ENCODE measurements at regions not wholly inside any gene's neighbourhood (a gene's known extent, or its start where the extent isn't known, plus 50 kb on each side); places are given as distances from the start of the nearest gene placed in this dataset.

GRCh38 chrX:2578864-2579263, 78.1 kb upstream of the DHRSX start:
- H3K9me3 ChIP-seq (ENCODE audit: control insufficient read depth, insufficient read depth, low read length), result no peaks in the 10 kb centered on the region
- no peak overlapping the region for H2BK15ac ChIP-seq (ENCODE audit: low read depth, low read length)
- in situ Hi-C loops (cut with MboI; ENCODE audit: low sequenced_read_pairs), result no loop called here
- intact Hi-C loops (cut with micrococcal nuclease), result no loop called here
- no peak overlapping the region for H2AFZ ChIP-seq (replicated peaks; ENCODE audit: low read length, poor library complexity)
- H2BK5ac ChIP-seq (ENCODE audit: low read depth, low read length, poor library complexity, severe bottlenecking), result no peak overlapping the region
- TF ChIP-seq SMC3 (IDR thresholded peaks at IDR 0.05; ENCODE audit: low read depth, low read length) (no peak), BHLHE40 (IDR thresholded peaks at IDR 0.05; ENCODE audit: low read depth, low read length) (no peak), POLR2A (IDR thresholded peaks at IDR 0.05; ENCODE audit: low read depth, low read length) (no peak), ELK1 (IDR thresholded peaks at IDR 0.05; ENCODE audit: borderline replicate concordance, low read depth, low read length) (no peak), RCOR1 (IDR thresholded peaks at IDR 0.05; ENCODE audit: insufficient replicate concordance, low read length) (no peak), CHD1 (IDR thresholded peaks at IDR 0.05; ENCODE audit: low read depth, low read length) (no peak), CEBPB (IDR thresholded peaks at IDR 0.05; ENCODE audit: low read depth, low read length) (no peak), USF2 (IDR thresholded peaks at IDR 0.05; ENCODE audit: low read depth, low read length) (no peak), RFX5 (IDR thresholded peaks at IDR 0.05; ENCODE audit: low read depth, low read length) (no peak), CTCF (conservative IDR thresholded peaks at IDR 0.05; ENCODE audit: low read depth, low read length) (no peak), NFE2L2 (IDR thresholded peaks at IDR 0.05; ENCODE audit: low read depth, low read length) (no peak), MXI1 (IDR thresholded peaks at IDR 0.05; ENCODE audit: borderline replicate concordance, low read depth, low read length) (no peak), RAD21 (IDR thresholded peaks at IDR 0.05; ENCODE audit: low read length) (no peak), MAZ (IDR thresholded peaks at IDR 0.05; ENCODE audit: borderline replicate concordance, low read depth, low read length) (no peak)
- H4K20me1 ChIP-seq (ENCODE audit: insufficient read depth, low read length), result no peaks in the 10 kb centered on the region
- H3K79me1 ChIP-seq (ENCODE audit: low read depth in 1 of 2, low read length in 2 of 2), result no peaks in the 10 kb centered on the region
- no peaks in the 10 kb centered on the region for H3K4me1 ChIP-seq (ENCODE audit: control insufficient read depth, insufficient read depth, low read length)
- no TSS peak for BruUV-seq (replicated peaks)
- no peak overlapping the region for H4K5ac ChIP-seq (ENCODE audit: low read depth, low read length)
- no peaks in the 10 kb centered on the region for H3K36me3 ChIP-seq (ENCODE audit: control insufficient read depth, insufficient read depth, low read length)
- H3K56ac ChIP-seq (ENCODE audit: extremely low read depth, insufficient read depth, low read length), result no peak overlapping the region
- ChIA-PET POLR2A (ENCODE audit: unreplicated experiment) (no interaction called here), CTCF (no interaction called here)
- DNase-seq, result no peak
- no peak overlapping the region for H3K4ac ChIP-seq (ENCODE audit: low read depth, low read length)
- no peak overlapping the region for H2BK20ac ChIP-seq (ENCODE audit: low read depth, low read length)
- ATAC-seq (ENCODE audit: low read depth), result no peak
- H3K4me2 ChIP-seq (ENCODE audit: low read depth, low read length), result no peak overlapping the region
- H2AK9ac ChIP-seq (replicated peaks; ENCODE audit: low read depth, low read length, poor library complexity), result no peak overlapping the region
- no peak overlapping the region for H4K8ac ChIP-seq (ENCODE audit: low read depth in 2 of 2, low read length in 2 of 2)
- H3K9ac ChIP-seq (ENCODE audit: low read depth, low read length), result no peak overlapping the region
- no CpG with 5 or more reads among the region's 12 CpGs for WGBS, 2 experiments (ENCODE audit: extremely low coverage in 2 of 2, insufficient read length in 1 of 2)
- no peak overlapping the region for H4K91ac ChIP-seq (ENCODE audit: insufficient read depth, low read depth, low read length)
- no peak overlapping the region for H3K4me3 ChIP-seq (ENCODE audit: insufficient read depth, low read depth, low read length)
- no peak overlapping the region for H2BK120ac ChIP-seq (ENCODE audit: low read depth, low read length)
- no peaks in the 10 kb centered on the region for H3K9me1 ChIP-seq (ENCODE audit: insufficient read depth, low read length)
- H3K23ac ChIP-seq (ENCODE audit: low read depth, low read length), result no peak overlapping the region
- peaks cover 31% of the 10 kb centered on the region for H3K27me3 ChIP-seq (ENCODE audit: control insufficient read depth, insufficient read depth, low read length)
- H3K14ac ChIP-seq (replicated peaks; ENCODE audit: low read depth, low read length), result no peak overlapping the region
- dilution Hi-C loops (cut with HindIII; ENCODE audit: low sequenced_read_pairs, unreplicated experiment), result no loop called here
- no peak overlapping the region for H3K18ac ChIP-seq (ENCODE audit: low read depth, low read length)
- H2AK5ac ChIP-seq (ENCODE audit: low read depth, low read length), result no peak overlapping the region
- no peak overlapping the region for H3K27ac ChIP-seq (ENCODE audit: insufficient read depth, low read length)
